HUES64 (cell line): ENCODE measurements at regions not wholly inside any gene's neighbourhood (a gene's known extent, or its start where the extent isn't known, plus 50 kb on each side); places are given as distances from the start of the nearest gene placed in this dataset.
"Not testable (repeated sequence)": the region's sequence is repeated elsewhere in the genome, so short reads cannot be mapped to it uniquely, and the experiment has no call there.

Source experiments
- H3K27ac ChIP-seq: 2 replicates; pipeline ENCODE4 v1.7.0; 2013; ENCODE audit warnings: low read depth, low read length, inconsistent platforms
- H3K27me3 ChIP-seq: 2 replicates; pipeline ENCODE4 v1.6.1; 2013; ENCODE audit warnings: mild to moderate bottlenecking, low read length; ENCODE audit not compliant: insufficient read depth
- H3K36me3 ChIP-seq: 2 replicates; pipeline ENCODE4 v1.6.1; 2013; ENCODE audit warnings: mild to moderate bottlenecking, low read length; ENCODE audit not compliant: insufficient read depth
- H3K4me1 ChIP-seq: 2 replicates; pipeline ENCODE4 v1.6.1; 2013; ENCODE audit warnings: mild to moderate bottlenecking, low read length, moderate library complexity; ENCODE audit not compliant: insufficient read depth
- H3K4me3 ChIP-seq: 2 replicates; pipeline ENCODE4 v1.5.1; 2013; ENCODE audit warnings: mild to moderate bottlenecking, low read length, moderate library complexity
- H3K9ac ChIP-seq: 2 replicates; pipeline ENCODE4 v1.6.1; 2013; ENCODE audit warnings: mild to moderate bottlenecking, low read depth, low read length
- H3K9me3 ChIP-seq: 2 replicates; pipeline ENCODE4 v1.6.1; 2013; ENCODE audit warnings: low read depth, low read length; ENCODE audit not compliant: insufficient read depth
- WGBS: fragments of 150-250, 120-280 bp; methylation state at CpG from one replicate; pipeline ENCODE4 v1.1.7; 2013; ENCODE audit warnings: missing lambda C conversion rate; 5-methylcytosine and 5-hydroxymethylcytosine counted together

DNA sequence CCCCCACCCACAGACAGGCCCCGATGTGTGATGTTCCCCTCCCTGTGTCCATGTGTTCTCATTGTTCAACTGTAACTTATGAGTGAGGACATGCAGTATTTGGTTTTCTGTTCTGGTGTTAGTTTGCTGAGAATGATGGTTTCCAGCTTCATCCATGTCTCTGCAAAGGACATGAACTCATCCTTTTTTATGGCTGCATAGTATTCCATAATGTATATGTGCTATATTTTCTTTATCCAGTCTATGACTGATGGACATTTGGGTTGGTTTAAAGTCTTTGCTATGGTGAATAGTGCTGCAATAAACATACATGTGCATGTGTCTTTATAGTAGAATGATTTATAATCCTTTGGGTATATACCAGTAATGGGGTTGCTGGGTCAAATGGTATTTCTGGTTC, 194.1 kb upstream of the CXCL12 start:
- not testable (repeated sequence) for H3K4me1 ChIP-seq, H3K9me3 ChIP-seq, H3K9ac ChIP-seq, H3K36me3 ChIP-seq, H3K27ac ChIP-seq, H3K4me3 ChIP-seq, H3K27me3 ChIP-seq
- WGBS: 83% methylated on average over 1 of the region's 1 CpG

DNA sequence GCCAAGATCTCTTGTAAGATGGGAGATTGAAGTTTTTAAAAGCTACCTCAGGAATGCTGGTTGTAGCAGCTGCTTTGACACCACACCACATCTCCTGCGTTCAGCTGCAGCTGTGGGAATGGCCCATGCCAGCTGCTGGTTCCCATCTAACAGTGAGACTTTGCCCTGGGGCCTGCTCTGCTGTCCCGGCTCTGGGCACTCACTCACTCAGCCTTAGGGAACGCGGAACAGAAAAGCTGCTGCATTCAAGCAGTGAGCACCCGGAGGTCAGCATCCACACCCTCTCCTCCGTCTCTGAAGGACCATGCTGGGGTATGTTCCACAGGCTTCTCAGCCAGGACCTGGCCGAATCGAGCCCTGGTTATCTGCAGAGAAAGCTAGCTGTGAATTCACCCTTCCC, 197.1 kb upstream of the CXCL12 start:
- H3K9me3 ChIP-seq: no peaks in the 10 kb centered on the region
- H3K27me3 ChIP-seq: no peaks in the 10 kb centered on the region
- no peaks in the 10 kb centered on the region for H3K4me1 ChIP-seq
- H3K36me3 ChIP-seq: no peaks in the 10 kb centered on the region
- H3K27ac ChIP-seq: no peak overlapping the region
- H3K4me3 ChIP-seq: no peak overlapping the region
- H3K9ac ChIP-seq: no peak overlapping the region
- 93% methylated on average over 8 of the region's 8 CpGs for WGBS

GRCh38 chr10:44587488-44588318, 202.8 kb upstream of the CXCL12 start:
- Histone ChIP-seq H3K4me1 (no peaks in the 10 kb centered on the region), H3K4me3 (no peak overlapping the region), H3K27ac (no peak overlapping the region), H3K9ac (no peak overlapping the region), H3K36me3 (no peaks in the 10 kb centered on the region), H3K27me3 (no peaks in the 10 kb centered on the region), H3K9me3 (no peaks in the 10 kb centered on the region)
- WGBS: 90% methylated on average over 11 of the region's 11 CpGs

DNA sequence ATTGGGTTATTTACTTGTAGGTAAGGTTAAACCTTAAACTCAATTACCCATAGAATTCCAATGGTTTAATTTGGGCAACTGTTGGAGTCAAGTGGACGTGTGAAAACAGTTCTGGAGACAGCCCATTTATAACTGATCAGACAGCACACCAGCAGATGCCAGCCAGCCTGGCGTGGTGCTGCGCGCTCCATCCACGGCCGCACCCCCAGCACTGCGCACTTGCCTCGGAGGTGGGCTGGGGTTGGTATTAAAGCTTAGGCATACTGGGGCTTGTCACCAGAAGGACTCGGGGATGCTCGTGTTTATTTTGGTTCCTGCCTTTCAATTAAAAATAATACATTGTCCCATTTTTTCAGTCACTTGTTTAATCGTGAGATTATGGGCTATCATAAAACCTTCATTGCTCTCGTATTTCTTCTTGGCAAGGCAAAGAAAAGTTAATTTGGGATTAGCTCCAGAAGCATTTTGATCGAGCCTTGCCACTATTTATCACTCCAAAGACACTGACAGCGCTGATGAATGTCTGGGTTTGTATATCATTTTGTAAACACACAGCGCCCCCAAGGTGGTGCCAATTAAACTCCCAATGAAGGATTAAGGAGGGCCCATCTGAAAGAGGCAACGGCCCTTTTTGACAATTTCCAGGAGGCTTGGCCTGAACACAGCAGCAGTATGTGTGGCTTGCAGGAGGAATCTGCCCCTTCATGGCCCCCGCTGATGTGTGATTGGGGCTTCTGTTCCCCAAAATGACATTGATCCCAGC, 204.5 kb upstream of the CXCL12 start:
- Histone ChIP-seq H3K9ac (no peak overlapping the region), H3K4me3 (no peak overlapping the region), H3K4me1 (no peaks in the 10 kb centered on the region), H3K27ac (no peak overlapping the region), H3K36me3 (no peaks in the 10 kb centered on the region), H3K9me3 (no peaks in the 10 kb centered on the region), H3K27me3 (no peaks in the 10 kb centered on the region)
- WGBS: 95% methylated on average over 17 of the region's 17 CpGs

DNA sequence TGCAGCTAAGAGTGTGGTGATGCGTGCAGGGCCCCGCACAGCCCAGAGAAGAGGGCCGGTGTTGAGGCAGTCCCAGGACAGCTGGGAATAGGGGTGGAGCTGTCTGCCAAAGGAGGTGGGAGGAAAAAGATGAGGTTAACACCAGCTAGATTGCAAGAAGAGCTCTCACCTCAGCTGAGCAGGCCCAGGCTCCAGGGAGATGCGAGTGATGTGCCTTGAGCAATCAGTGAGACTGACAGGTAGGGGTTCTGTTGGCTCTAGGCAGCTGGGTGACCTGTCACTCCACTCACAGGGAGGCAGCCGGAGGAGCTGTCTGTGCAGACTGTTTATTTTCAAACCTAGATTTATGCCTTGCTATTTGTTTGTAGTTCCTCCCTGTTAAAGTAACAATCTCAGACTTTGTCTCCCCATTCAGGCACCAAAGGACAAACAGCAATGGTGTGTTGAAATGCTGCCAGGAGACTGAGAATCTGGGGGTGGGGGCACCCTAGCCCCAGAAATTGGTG, 205.1 kb upstream of the CXCL12 start:
- Histone ChIP-seq H3K4me3 (no peak overlapping the region), H3K27ac (no peak overlapping the region), H3K27me3 (no peaks in the 10 kb centered on the region), H3K9me3 (no peaks in the 10 kb centered on the region), H3K9ac (no peak overlapping the region), H3K4me1 (no peaks in the 10 kb centered on the region), H3K36me3 (no peaks in the 10 kb centered on the region)
- WGBS: 94% methylated on average over 5 of the region's 5 CpGs

DNA sequence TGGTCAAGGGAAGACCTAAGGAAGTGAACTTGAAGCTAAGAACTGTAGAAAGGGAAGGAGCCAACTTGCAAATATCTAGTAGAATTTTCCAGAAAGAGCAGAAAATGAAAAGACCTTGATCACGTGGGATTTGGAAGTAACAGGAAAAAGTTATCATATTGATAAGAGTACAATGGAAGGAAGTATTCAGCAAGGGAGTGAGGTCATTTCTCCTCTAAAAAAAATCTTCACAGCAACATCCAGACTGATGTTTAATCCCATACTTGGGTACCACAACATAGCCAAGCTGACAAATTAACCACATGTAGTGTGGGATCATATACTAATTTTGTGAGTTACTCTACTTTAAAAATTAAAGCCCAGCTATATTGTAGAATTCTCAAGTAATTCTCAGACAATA, 207.0 kb upstream of the CXCL12 start:
- Histone ChIP-seq H3K9ac (no peak overlapping the region), H3K27me3 (no peaks in the 10 kb centered on the region), H3K9me3 (no peaks in the 10 kb centered on the region), H3K4me1 (no peaks in the 10 kb centered on the region), H3K27ac (no peak overlapping the region), H3K36me3 (no peaks in the 10 kb centered on the region), H3K4me3 (no peak overlapping the region)
- 86% methylated on average over 1 of the region's 1 CpG for WGBS

DNA sequence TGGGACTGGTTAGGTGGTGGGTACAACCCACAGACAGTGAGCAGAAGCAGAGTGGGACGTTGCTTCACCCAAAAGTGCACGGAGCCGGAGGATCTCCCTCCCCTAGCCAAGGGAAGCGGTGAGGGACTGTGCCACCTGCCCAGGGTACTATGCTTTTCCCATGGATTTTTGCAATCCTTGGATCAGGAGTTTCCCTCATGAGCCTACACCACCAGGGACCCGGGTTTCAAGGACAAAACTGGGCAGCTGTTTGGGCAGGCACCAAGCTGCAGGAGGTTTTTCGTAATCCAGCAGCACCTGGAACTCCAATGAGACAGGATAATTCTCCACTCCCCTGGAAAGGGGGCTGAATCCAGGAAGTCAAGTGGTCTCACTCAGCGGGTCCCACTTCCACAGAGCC, 209.1 kb upstream of the CXCL12 start:
- no peak overlapping the region for H3K9ac ChIP-seq
- no peak overlapping the region for H3K27ac ChIP-seq
- H3K27me3 ChIP-seq: no peaks in the 10 kb centered on the region
- H3K36me3 ChIP-seq: no peaks in the 10 kb centered on the region
- H3K9me3 ChIP-seq: no peaks in the 10 kb centered on the region
- H3K4me1 ChIP-seq: no peaks in the 10 kb centered on the region
- no peak overlapping the region for H3K4me3 ChIP-seq
- WGBS: 76% methylated on average over 7 of the region's 7 CpGs

GRCh38 chr10:44607116-44607515, 222.2 kb upstream of the CXCL12 start:
- H3K27ac ChIP-seq: no peak overlapping the region
- WGBS: 94% methylated on average over 1 of the region's 1 CpG
- no peaks in the 10 kb centered on the region for H3K27me3 ChIP-seq
- H3K9me3 ChIP-seq: no peaks in the 10 kb centered on the region
- H3K36me3 ChIP-seq: no peaks in the 10 kb centered on the region
- no peaks in the 10 kb centered on the region for H3K4me1 ChIP-seq
- no peak overlapping the region for H3K9ac ChIP-seq
- H3K4me3 ChIP-seq: no peak overlapping the region

DNA sequence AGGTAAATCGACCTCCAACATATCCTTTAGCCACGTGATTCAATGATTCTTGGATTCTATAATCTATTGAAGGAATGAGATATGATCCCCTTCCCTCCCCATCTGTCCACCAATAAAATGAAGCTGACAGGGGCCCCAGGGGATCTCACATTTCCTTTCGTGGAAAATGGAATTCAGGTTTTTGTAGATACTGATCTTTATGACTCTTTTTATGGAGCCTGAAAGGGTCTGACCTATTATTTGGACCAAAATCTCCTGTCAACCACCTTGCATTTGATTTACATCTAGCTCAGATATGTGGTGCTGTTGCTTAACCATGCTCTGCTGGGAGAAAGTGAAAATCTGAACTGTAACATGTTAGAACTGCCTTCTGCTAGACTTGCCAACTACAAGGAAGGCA, 234.0 kb upstream of the CXCL12 start:
- Histone ChIP-seq H3K4me3 (no peak overlapping the region), H3K9ac (no peak overlapping the region), H3K9me3 (no peaks in the 10 kb centered on the region), H3K4me1 (no peaks in the 10 kb centered on the region), H3K36me3 (no peaks in the 10 kb centered on the region), H3K27ac (no peak overlapping the region), H3K27me3 (no peaks in the 10 kb centered on the region)
- 88% methylated on average over 2 of the region's 3 CpGs for WGBS

GRCh38 chr10:44619521-44619920, 234.6 kb upstream of the CXCL12 start:
- no peaks in the 10 kb centered on the region for H3K36me3 ChIP-seq
- no peak overlapping the region for H3K27ac ChIP-seq
- H3K9ac ChIP-seq: no peak overlapping the region
- H3K4me3 ChIP-seq: no peak overlapping the region
- no peaks in the 10 kb centered on the region for H3K27me3 ChIP-seq
- no peaks in the 10 kb centered on the region for H3K4me1 ChIP-seq
- 14% methylated on average over 1 of the region's 1 CpG for WGBS
- H3K9me3 ChIP-seq: no peaks in the 10 kb centered on the region

DNA sequence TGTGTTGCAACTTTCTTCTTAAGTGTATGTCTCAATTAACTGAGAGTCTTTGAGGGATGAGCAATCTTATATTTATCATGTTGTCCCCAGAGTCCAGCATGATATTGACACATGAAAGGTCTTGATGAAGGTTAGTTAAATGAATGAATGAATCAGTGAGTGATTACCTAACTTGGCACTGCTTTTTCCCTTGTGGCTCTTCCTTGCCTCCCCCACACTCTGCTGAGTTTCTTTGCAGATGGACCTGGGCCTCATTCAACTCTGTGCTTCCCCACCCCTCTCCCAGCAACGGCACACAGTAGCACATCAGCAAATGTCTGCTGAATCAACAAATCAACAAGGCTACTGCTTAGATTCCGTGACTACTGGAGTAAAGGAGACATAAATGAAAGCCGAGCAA, 235.1 kb upstream of the CXCL12 start:
- no peaks in the 10 kb centered on the region for H3K4me1 ChIP-seq
- H3K27me3 ChIP-seq: no peaks in the 10 kb centered on the region
- H3K27ac ChIP-seq: no peak overlapping the region
- H3K36me3 ChIP-seq: no peaks in the 10 kb centered on the region
- H3K9ac ChIP-seq: no peak overlapping the region
- WGBS: 90% methylated on average over 3 of the region's 3 CpGs
- no peaks in the 10 kb centered on the region for H3K9me3 ChIP-seq
- no peak overlapping the region for H3K4me3 ChIP-seq
